Medulla oblongata (tissue), 1 donor: ENCODE measurements at regions not wholly inside any gene's neighbourhood (a gene's known extent, or its start where the extent isn't known, plus 50 kb on each side); places are given as distances from the start of the nearest gene placed in this dataset.
A peak's percentile ranks its signal among the peaks of the same experiment; 100 is the strongest.

Experiments used
- DNase-seq: peaks from one replicate; pipeline ENCODE4 v3.0.0-alpha.2; 2015; ENCODE audit errors: extremely low spot score

- no peak for DNase-seq
These were observed 110.6 kb upstream of the LIMCH1 start for GRCh38 chr4:41427306-41427882.

GRCh38 chr4:41427931-41428600 is 109.9 kb upstream of the LIMCH1 start:
- no peak for DNase-seq

- DNase-seq = no peak
These were observed 109.2 kb upstream of the LIMCH1 start for GRCh38 chr4:41428601-41429279.

DNA sequence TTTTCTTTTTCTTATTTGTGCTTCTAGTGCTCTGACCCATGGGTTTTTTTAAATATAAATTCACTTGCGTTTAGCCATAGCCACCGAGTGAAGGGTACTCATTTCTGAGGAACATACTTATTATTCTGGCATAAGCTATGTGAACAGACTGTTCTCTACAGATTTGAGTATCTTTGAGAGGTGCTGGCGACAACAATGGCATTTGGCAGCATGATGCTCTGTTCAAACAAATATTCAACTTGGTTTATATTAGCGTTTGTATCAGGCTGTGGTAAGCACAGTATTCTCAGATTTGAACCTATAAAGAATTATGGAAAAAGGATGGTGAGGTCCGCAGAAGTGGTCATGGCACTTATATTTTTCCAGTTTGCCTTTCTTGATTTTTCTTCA is 108.7 kb upstream of the LIMCH1 start:
- no peak for DNase-seq

GRCh38 chr4:41430792-41431191 is 107.2 kb upstream of the LIMCH1 start:
- no peak for DNase-seq

GRCh38 chr4:41431276-41431675 is 106.7 kb upstream of the LIMCH1 start:
- DNase-seq = no peak

- DNase-seq = no peak
These were observed 105.7 kb upstream of the LIMCH1 start for GRCh38 chr4:41432219-41432618.

DNA sequence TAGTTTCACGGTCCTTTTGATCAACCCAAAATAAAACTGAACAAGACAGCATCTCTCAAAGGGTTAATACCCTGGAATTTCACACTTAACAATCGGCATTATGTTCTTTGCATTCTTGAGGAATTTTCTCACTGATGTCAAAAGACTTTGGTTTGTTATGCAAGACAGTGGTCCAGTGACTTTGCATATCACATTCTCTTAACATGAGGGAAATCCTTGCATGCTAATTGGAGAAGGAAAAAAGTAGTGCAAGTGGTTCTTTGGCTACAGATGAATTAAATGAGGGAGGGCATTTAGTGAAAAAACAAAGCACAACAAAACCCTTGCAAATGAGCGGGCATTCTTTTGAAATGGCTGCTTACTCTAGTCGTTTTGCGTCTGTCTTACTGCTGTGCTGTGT is 105.1 kb upstream of the LIMCH1 start:
- peak; percentile 64 for DNase-seq

DNA sequence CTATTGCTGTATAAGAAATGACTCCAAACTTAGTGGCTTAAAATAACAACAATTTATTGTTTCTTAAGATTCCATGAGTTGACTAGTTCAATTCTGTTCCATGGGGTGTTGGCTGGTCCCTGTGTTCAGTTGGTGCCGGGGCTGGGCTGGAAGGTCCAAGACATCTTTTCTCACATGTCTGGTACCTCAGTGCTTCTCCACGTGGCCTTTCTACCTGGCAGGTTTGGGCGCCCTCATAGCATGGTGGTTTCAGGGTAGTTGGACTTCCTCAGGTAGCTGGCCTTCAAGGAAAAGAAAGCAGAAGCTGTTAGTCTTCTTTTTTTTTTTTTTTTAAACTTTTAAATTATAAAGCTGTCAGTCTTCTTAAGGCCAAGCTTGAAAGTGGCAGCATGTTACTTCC is 104.6 kb upstream of the LIMCH1 start:
- DNase-seq = no peak

DNA sequence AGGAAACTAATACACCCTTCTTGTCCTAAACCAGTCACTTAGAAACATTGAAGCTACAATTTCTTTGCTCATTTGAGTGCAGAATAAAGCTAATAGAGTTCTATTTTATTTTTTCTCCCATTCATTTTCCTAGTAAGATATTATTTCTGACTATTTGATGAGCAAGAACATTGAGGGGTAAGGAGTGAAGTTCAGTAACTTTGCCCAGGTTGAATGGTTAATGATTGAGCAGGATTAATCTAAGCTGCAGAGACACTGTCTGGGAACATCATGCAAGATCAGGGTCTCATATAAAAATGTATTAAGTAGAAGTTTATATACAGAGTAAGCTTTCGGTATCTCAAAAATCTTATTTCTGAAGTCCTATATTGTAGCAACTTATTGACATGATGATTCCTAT is 102.4 kb upstream of the LIMCH1 start:
- DNase-seq = no peak

GRCh38 chr4:41436419-41436818 is 101.5 kb upstream of the LIMCH1 start:
- DNase-seq = no peak

- no peak for DNase-seq
These were observed 100.8 kb upstream of the LIMCH1 start for GRCh38 chr4:41437111-41437536.

- no peak for DNase-seq
These were observed 99.0 kb upstream of the LIMCH1 start for GRCh38 chr4:41438931-41439297.

- DNase-seq = no peak
These were observed 95.1 kb upstream of the LIMCH1 start for GRCh38 chr4:41442810-41443209.

GRCh38 chr4:41443340-41444079 is 94.4 kb upstream of the LIMCH1 start:
- no peak for DNase-seq

DNA sequence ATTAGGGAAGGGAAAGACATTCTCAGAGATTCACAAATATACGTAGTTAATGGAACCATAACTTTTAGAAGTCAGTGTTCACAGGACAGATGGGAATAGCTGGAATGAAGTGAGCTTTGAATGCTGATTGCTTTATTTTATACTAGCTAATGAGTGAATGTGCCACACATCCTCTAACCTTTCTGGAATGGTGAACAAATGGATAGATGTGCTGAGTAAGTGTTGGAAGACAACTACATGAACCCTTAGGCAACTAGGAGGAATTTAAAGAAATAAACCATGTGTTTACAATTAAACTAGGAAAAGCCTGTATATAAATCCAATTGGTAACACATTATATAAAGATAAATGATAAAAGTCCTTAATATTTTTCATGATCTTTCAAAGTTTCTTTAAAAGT is 91.6 kb upstream of the LIMCH1 start:
- DNase-seq = no peak

DNA sequence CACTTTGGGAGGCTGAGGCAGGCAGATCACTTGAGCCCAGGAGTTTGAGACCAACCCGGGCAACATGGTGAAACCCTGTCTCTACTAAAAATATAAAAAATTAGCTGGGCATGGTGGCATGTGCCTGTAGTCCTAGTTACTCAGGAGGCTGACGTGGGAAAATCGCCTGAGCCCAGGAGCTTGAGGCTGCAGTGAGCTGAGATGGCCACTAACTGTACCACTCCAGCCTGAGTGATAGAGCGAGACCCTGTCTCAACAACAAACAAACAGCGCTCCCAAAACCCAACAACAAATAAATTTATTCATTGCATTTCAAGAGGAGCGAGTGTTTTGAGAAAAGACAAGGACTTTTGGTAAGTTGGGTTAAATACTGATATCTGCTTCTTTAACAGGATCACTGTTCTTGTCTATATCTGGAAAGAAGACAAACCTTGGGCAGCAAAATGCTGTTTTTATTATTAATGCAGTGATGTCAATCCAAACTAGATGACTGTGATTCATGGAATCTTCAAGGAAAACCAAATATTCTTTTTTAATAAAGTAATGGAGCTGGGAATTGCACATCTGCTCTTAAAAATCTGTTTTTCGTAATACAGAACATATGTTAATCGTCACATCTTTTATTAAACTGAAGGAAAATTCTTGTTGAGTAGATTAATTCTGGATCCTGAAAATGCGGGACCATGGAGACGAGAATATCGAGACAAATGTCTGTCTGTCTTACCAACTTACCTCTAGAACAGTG is 90.8 kb upstream of the LIMCH1 start:
- DNase-seq = no peak

DNA sequence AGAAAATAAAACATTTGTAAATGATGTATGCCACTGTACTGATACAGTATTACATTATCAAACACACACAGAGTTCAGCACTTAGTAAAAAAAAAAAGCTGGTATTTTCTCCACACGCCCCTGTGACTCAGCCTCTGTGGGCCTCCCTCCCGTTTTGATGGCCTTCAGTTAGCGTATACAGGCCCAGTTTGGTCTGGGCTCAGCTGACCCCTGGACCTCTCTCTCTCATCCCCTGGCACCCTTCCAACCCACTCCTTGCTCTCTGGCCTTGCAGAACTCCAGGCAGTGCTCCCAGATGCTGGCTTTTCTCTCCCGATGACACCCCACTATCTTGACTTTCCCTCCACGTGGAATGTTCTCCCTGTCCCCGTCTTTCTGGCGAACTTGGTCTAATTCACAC is 89.0 kb upstream of the LIMCH1 start:
- DNase-seq = no peak

DNA sequence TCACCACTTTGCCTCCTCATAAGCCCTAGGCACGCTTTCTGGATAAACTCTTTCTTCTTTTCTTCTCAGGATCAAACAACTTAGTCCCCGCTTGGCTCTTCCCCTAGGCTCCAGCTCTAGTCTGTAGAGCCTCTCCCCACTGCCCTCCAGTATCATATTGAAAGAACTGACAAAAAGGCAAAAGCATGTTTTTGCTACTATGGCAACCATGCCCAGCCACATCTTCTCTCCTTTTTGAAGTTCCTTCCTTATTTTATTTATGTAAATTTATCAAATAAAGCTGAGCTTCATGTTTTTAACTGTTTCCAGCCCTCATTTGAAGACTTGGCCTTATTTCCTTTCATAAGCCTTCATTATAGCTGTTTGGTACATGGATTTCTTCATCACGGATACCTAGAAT is 86.0 kb upstream of the LIMCH1 start:
- DNase-seq = no peak

GRCh38 chr4:41452484-41453225 is 85.3 kb upstream of the LIMCH1 start:
- no peak for DNase-seq

DNA sequence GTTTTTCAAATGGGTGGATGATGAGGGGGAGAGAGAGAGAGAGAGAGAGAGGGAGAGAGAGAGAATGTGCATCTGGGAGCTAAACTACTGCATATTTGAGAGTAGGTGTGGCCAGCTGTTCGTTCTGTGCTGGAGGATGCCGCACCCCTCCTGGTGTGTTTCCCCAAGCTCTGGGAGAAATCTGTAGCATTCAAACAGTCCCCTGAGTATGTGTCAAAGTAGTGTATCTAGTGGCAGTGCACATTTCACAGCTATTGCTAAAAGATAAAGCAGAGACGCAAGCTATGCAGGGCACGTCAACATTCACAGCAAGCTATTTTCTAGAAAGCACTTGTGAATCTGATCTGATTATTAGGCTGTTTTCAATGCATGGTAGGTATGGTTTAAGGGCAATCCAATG is 83.5 kb upstream of the LIMCH1 start:
- DNase-seq = no peak
